GM12864 (cell line): ENCODE measurements at regions not wholly inside any gene's neighbourhood (a gene's known extent, or its start where the extent isn't known, plus 50 kb on each side); places are given as distances from the start of the nearest gene placed in this dataset.

ENCODE experiments used
- DNase-seq: peaks from one replicate; pipeline ENCODE4 v3.0.0-alpha.2; 2011; ENCODE audit warnings: low read depth
- H3K4me3 ChIP-seq: 2 replicates; pipeline ENCODE4 v1.5.1; 2011; ENCODE audit warnings: mild to moderate bottlenecking, low read depth, low read length, control low read depth
- TF ChIP-seq, protein P1 (sequence below): IDR thresholded peaks from 2 replicates; pipeline ENCODE4 v1.5.1; 2011; ENCODE audit warnings: low read depth, mild to moderate bottlenecking, moderate library complexity, low read length, control low read depth, inconsistent platforms; ENCODE audit errors: missing control alignments

DNA sequence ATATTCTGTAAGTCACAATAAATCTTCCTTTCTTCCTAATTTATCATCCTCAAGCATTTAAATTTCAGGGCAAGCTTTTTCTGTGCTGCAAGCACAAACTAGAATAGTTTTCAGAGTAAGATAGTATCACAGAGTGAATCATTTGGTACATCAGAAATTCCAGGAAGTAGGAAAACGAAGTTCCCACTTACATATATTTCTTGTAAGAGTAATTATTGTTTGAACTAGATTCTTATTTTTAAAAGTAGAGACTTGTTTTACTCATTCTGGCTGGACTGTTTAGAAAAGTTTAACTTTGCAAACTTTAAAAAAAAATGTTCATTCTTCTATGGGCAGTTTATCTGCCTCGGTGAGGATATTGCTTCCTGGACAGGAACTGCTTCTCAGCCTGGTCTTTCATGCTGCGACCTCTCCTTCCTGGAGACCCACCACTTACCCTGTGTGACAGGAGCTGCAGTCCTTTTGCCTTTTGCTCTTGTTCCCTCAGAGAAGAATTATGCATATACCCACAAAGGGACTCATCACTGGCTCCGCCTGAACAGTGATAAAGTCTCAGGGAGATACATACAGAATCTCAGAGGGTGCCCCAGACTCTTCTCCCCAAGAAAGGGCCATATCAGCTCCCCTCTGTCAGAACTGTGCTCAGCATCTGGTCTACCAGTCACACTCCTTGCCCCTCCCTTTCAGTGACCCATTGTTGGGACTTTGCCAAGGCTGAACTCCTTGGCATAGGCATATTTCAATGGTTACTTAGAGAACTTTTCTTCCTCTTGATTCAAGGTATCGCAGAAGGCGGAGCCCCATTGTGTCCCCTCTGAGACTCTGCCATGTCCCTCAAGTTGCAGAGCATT lies 102.7 kb upstream of the CD55 start:
- TF ChIP-seq, protein P1, sequence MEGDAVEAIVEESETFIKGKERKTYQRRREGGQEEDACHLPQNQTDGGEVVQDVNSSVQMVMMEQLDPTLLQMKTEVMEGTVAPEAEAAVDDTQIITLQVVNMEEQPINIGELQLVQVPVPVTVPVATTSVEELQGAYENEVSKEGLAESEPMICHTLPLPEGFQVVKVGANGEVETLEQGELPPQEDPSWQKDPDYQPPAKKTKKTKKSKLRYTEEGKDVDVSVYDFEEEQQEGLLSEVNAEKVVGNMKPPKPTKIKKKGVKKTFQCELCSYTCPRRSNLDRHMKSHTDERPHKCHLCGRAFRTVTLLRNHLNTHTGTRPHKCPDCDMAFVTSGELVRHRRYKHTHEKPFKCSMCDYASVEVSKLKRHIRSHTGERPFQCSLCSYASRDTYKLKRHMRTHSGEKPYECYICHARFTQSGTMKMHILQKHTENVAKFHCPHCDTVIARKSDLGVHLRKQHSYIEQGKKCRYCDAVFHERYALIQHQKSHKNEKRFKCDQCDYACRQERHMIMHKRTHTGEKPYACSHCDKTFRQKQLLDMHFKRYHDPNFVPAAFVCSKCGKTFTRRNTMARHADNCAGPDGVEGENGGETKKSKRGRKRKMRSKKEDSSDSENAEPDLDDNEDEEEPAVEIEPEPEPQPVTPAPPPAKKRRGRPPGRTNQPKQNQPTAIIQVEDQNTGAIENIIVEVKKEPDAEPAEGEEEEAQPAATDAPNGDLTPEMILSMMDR: no peak
- DNase-seq: no peak
- no peak overlapping the region for H3K4me3 ChIP-seq

DNA sequence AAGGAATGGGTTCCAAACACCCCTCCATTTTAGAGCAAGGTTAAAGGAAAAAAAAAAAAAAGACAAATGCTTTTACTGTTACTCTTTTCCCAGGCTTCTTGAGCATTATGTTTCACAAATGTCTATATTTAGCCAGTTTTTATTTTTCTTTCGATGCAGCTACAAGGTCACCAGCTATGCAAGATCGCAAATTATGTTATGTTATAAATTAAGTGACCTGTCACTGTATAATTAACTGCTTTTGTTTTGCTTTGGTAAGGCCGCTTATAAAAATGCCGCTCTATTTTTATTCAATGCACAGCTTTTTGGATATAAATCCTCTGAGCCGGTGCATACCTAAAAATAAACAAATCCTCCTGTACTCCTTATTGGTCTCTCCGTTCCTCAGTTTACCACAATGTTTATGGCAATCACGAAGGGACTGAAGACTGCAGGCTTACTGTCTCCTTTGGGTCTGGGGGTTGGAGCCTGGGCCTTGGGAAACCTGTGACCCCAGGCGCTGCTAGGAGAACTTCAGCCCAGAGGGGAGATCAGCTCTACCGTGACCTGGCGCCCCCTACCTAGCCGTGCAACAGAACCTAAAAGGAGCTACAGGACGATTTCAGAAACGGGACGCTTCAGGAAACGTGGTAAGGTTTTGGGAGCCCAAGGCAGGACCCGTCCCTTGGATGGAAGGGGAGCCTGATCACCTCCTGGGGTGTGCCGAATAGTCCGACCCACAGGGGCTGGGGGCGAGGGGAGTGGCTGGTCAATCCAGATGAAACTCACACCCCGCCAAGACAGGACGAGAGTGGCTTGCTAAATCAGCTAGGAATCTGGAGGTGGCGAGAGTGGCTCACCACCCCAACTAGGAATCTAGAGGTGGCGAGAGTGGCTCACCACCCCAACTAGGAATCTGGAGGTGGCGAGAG lies 101.2 kb upstream of the CD55 start:
- TF ChIP-seq, protein P1: no peak
- DNase-seq: no peak
- H3K4me3 ChIP-seq: no peak overlapping the region

DNA sequence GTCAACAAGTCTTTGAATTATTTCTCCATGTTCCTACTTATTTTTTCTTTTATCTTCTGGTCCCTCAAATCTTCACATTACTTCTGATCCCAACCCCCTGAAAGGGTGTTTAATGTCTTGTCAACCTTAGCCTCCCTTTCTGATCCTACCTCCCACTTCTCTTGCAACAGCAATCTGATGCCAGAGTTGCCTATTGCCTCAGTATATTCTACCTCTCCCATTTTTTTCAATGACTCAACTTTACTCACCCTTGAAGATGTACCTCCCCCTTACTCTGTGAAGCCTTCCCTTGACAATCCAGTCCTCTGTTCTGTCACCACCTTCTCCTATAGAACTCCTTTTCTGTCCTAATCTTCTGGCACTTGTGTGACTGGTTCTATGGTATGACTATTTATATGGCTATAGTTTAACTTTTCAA lies 99.5 kb upstream of the CD55 start:
- H3K4me3 ChIP-seq: no peak overlapping the region
- DNase-seq: no peak
- TF ChIP-seq, protein P1: no peak

- DNase-seq: no peak
Observed at GRCh38 chr1:207223162-207223561, 98.3 kb upstream of the CD55 start.

DNA sequence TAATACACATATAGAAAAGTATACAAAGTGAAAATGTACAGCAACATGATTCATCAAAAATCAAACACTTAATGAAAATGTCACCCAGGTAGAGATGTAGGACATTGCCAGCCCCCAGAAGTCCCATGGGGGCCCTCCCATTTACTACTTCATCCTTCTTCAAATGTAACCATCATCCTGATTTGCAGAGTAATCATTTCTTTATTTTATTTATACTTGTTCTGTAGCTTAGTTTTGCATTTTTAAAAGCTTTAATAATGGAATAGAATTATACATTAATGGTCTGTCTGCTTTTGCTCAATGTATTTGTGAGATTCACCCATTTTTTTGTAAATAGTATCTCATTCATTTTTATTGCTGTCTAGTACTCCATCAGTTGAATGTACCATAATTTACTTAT lies 96.8 kb upstream of the CD55 start:
- H3K4me3 ChIP-seq: no peak overlapping the region
- DNase-seq: no peak
- TF ChIP-seq, protein P1: no peak

More at GRCh38 chr1:207223162-207223561, 98.3 kb upstream of the CD55 start:
- H3K4me3 ChIP-seq: no peak overlapping the region
- TF ChIP-seq, protein P1: no peak

DNA sequence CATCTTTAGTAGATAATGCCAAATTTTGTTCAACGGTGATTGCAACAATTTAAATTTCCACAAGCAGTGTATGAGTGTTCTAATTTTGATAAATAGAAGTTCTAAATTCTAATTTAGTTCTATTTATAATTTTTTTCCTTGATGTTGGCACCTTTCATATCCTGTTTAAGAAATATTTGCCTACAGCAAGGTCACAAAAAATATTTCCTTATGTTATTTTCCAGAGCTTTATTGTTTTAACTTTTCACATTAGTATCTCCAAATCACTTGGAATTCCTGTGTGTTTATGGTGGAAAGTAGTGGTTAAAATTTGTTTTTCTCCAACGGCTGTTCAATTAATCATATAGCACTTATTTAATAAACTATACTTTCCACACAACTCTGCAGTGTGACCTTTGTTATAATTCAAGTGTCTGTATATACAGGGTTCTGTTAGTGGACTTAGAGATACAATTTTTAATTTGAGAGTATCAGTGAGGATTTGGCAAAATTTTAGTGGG lies 94.3 kb upstream of the CD55 start:
- H3K4me3 ChIP-seq: no peak overlapping the region
- no peak for DNase-seq
- TF ChIP-seq, protein P1: no peak
